GM18873 (cell line): ENCODE measurements at regions not wholly inside any gene's neighbourhood (a gene's known extent, or its start where the extent isn't known, plus 50 kb on each side); places are given as distances from the start of the nearest gene placed in this dataset.
"Not testable (repeated sequence)": the region's sequence is repeated elsewhere in the genome, so short reads cannot be mapped to it uniquely, and the experiment has no call there.

ENCODE experiments used
- ATAC-seq: cut with Tn5 transposase; IDR thresholded peaks from one replicate; pipeline ENCODE4 v1.9.1; 2021; ENCODE audit warnings: mild to moderate bottlenecking, moderate library complexity, moderate number of reproducible peaks; ENCODE audit not compliant: unreplicated experiment, low FRiP score

- not testable (repeated sequence) for ATAC-seq
Observed at GRCh38 chr1:234814235-234814634, 204.3 kb upstream of the IRF2BP2 start.

DNA sequence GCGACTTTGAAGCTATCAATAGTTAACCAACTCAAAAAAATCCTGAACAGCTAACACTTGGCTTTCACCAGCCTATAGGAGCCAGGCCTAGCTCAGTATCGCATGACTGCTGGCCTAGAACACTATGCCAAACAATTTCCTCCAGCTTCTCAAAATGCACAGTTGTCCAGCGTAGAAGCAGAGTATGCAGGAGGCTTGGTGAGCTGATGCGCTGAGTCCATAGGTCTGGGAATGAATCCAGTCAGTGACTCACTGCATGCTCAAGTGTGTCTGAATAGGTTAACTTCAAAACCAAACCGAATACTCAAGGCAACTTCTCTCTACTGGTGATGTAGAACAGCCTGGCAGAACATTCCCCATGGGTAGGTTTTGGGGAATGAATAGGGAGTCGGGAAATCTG lies 201.8 kb upstream of the IRF2BP2 start:
- ATAC-seq = not testable (repeated sequence)

DNA sequence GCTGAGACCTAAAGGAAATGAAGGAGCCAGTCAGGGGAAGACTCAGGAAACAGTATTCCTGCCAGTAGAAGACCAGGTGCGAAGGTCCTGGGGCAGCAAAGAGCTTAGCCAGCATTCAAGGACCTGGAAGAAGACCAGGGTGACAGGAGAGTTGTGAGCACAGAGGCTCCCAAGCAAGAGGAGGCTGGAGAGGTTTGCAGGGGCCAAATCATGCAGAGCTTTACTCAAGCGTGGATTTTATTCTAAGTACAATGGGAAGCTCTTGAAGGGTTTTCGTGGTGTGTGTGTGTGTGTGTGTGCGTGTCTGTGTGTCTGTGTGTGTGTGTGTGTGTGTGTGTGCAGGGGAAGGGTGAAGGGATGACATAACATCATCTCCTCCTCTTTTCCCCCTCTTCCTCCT lies 200.7 kb upstream of the IRF2BP2 start:
- ATAC-seq = not testable (repeated sequence)

- not testable (repeated sequence) for ATAC-seq
Observed at GRCh38 chr1:234809854-234810245, 199.9 kb upstream of the IRF2BP2 start.

- peak; percentile 71 for ATAC-seq
Observed at GRCh38 chr1:234808943-234809853, 199.2 kb upstream of the IRF2BP2 start.

GRCh38 chr1:234808459-234808858 lies 198.5 kb upstream of the IRF2BP2 start:
- not testable (repeated sequence) for ATAC-seq

DNA sequence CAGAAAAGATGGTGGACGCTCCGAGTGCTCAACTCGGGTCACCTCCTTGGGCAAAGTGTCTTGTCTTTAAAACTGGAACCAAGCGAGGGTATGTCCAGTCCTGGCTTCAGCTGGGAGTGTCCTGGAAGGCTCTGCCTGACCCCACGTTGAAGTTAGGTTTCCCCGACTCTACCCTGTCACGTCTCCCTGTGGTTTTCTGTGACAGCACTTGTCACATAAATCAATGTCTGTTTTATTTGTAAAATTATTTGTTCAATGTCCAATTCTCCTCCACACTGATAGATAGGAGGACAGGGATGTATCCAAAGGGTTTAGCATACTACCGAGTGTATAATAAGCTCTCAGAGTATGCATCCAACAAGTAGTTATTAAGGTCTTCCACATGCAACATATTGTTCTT lies 197.7 kb upstream of the IRF2BP2 start:
- ATAC-seq = not testable (repeated sequence)

DNA sequence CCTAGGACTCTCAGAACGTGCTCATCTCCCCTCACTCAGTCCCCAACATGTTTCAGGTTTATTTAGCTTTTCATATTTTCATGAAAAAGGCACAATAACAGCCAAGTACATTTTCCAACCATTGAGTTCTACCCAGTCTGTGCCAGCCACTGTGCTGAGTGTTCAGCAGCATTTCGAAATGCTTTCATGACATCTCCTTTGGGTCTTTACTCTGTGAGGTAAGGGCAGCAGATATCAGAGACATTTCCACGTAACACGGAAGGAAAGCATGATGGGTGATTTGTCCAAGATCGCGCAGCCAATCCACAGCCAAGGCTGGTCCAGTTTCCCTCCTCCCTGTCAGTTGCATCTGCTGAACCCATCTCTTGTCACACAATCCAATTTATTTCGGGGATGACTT lies 192.6 kb upstream of the IRF2BP2 start:
- not testable (repeated sequence) for ATAC-seq

GRCh38 chr1:234801636-234802035 lies 191.7 kb upstream of the IRF2BP2 start:
- ATAC-seq = not testable (repeated sequence)

DNA sequence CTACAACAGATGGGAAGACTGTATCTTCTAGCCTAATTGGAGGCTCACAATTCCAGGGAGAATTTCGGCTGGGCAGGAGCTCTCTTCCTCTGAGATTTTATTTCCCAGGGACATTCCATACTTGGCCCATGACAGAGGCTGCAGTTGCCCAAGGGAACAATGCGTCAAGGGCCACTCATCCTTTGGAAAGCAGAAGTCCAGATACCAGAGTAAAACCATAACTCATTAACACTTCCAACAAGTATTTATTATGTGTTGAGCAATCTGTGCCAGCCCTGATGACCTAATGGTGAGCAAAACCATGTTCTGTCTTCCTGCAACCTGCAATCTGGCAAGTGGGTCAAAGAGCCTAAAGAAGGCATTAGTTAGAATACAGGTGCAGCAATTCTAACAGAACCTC lies 191.2 kb upstream of the IRF2BP2 start:
- not testable (repeated sequence) for ATAC-seq

DNA sequence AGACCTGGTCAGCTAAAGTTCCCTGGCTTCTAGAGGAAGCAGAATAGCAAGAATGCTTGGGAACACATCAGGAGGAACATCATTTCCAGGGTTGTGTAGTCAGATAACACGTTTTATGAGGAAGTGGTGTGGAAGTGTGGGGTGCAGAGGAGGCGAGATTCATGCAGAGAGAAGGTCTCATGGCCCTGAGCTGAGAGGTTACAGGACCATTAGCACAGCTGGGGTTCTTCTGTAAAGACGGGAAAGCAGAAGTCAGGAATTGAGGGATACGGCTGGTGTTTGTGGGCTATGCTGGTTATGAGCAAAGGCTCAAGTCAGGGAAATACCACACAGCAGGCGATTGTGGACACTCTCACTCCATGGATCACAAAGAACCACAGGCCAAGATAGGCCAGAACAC lies 190.6 kb upstream of the IRF2BP2 start:
- ATAC-seq = not testable (repeated sequence)

GRCh38 chr1:234799021-234799689 lies 189.2 kb upstream of the IRF2BP2 start:
- ATAC-seq = not testable (repeated sequence)

DNA sequence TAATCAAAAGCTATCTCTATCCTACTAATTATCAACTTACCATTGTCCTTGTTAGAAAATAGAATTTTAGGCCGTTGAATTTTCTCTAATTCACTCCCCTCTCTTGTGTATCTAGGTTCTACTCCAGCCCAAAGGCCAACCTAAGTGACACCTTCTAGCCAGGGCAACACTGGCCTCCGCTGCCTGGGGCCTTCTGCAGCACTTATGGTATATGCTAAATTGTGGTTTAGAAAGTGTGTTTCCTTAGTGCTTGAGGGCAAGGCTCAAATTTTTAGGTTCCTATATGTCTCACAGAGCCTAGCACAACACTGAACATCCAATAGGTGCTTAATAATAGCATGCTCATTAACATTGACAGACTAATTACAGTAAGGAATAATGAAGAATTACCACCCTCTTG lies 187.2 kb upstream of the IRF2BP2 start:
- ATAC-seq = not testable (repeated sequence)

DNA sequence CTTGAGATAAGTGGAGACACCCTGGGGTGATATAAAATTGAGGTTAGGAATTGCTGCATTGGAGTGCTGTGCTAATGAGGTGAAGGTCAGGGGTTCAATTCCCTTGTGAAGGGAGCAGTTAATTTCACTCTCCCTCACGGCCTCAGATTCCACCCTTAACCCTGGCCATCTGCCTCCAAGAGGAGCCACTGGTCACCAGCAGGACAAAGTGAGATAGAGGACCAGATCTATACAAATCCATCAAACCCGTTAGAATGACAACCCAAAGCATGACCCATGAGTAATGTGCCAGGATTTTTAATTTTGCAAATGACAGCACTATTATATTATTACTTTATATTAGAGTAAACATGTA lies 186.4 kb upstream of the IRF2BP2 start:
- ATAC-seq = not testable (repeated sequence)

DNA sequence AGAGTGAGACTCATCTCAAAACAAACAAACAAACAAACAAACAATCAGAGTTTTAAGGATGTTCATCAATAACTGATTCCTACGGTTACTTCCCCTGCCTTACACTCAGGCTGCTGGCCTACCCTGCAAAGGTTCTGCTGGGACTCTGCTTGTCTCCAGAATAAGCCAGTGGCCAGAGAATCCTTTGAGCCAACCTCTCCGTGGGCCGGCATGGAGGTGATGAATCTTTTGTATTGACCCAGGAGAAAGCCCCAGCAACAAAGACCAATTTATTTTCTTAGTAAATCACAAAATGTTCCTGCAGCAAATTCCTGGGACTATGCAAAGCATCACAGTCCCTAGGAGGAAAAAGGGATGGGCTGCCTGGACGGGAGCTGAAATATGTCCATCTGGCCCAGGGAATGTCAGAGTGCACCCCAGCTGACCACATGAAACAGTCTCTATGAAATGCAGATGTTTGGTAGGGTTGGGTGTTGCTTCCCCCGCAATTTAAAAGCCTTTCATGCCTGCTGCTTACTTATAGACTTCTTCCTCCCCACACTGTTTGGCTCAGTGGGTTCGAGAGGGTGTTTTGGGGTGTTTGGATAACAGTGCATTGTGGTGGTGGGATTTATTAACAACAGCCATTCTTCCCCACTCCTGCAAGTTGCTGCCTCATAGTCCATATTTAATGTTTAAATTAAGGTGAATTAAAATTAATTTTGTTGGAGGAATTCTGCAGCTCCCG lies 185.9 kb upstream of the IRF2BP2 start:
- not testable (repeated sequence) for ATAC-seq

DNA sequence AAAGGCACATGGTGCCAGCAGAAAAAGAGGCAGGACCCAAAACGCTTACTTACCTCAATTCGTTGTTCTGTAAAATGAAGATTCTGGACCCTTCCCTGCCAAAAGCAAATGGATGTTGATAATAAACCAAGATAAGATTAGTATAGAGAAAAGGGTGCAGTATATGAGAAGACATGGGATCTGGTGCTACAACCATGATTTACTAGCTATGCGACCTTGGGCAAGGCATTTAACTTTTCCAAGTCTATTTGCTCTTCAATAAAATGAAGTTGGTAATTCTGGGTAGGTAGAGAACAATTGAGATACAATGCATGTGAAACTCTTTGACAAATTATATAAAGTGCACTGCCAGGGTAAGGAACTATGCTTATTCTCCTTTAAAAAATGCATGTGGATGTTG lies 185.0 kb upstream of the IRF2BP2 start:
- ATAC-seq = not testable (repeated sequence)

GRCh38 chr1:234794452-234794851 lies 184.5 kb upstream of the IRF2BP2 start:
- ATAC-seq = not testable (repeated sequence)

GRCh38 chr1:234793924-234794323 lies 183.9 kb upstream of the IRF2BP2 start:
- ATAC-seq = not testable (repeated sequence)

DNA sequence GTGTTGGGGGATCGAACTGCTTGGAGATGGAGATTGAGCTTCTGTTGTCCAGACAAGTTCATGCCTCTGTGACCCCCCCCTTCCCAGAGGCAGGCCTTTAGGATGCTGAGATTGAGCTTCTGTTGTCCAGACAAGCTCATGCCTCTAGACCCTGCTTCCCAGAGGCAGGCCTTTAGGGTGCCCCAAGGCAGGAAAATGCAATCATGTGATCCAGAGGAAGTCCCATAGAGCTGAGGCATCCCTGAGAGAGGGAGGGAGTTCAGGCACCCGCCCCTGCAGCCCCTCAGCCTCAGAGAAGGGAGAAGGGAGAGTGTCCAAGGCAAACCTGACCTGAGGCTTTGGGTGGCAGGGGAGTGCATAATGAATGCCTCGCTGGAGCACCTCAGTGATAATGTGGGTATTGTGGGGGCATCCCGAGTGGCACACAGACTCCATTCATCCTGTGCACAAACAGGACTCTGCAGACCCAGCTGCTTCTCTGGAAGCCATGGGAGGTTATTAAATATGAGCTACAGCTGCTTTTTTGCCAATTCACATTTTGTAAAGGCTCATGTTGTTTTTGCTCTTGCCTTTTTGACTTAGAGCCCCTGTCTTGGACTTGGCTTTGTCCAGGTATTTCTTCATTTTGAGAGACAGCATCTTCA lies 182.4 kb upstream of the IRF2BP2 start:
- ATAC-seq = not testable (repeated sequence)

- ATAC-seq = not testable (repeated sequence)
Observed at GRCh38 chr1:234791615-234792014, 181.6 kb upstream of the IRF2BP2 start.
